Cardiac fibroblast (primary cell): ENCODE measurements at regions not wholly inside any gene's neighbourhood (a gene's known extent, or its start where the extent isn't known, plus 50 kb on each side); places are given as distances from the start of the nearest gene placed in this dataset.

ENCODE experiments used
- DNase-seq, 2 donors: peaks; one replicate each; pipeline versions ENCODE4 v3.0.0 to v3.0.0-alpha.2; 2010; ENCODE audit warnings: low read depth in 2 of 2
- H3K4me3 ChIP-seq, 2 donors: replicated peaks in 1 of 2; 1 replicate in 1 of 2; 2 replicates in 1 of 2; pipeline ENCODE4 v1.5.1; 2011; ENCODE audit warnings: low read depth in 2 of 2, low read length in 2 of 2, mild to moderate bottlenecking in 2 of 2, moderate library complexity in 1 of 2
- TF ChIP-seq, protein P1 (sequence below): IDR thresholded peaks from one replicate; pipeline ENCODE4 v1.5.1; 2011; ENCODE audit warnings: low read depth, mild to moderate bottlenecking, low read length, inconsistent platforms

DNA sequence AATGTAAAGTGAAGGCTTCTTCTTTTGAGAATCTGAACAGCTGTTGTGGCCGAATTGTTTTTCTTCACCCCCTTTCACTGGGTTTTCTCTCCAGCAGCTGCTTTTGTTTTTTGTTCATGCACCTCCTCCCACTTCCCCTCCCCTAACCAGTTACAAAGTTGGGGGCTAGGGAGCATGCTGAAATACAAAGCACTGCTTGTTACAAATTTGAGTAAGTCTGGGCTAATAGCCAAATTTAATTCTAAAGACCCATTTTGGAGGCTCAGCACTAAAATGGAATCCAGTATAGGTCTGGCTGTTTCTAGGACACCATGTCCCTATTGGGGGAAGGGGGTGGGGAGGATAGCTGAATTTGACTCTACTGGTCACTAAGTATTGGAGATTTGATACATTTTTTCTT, 89.2 kb upstream of the GPM6B start:
- H3K4me3 ChIP-seq, result no peak overlapping the region
- DNase-seq, result peak in 1 of 2 donors; percentile 21
- TF ChIP-seq, protein P1, sequence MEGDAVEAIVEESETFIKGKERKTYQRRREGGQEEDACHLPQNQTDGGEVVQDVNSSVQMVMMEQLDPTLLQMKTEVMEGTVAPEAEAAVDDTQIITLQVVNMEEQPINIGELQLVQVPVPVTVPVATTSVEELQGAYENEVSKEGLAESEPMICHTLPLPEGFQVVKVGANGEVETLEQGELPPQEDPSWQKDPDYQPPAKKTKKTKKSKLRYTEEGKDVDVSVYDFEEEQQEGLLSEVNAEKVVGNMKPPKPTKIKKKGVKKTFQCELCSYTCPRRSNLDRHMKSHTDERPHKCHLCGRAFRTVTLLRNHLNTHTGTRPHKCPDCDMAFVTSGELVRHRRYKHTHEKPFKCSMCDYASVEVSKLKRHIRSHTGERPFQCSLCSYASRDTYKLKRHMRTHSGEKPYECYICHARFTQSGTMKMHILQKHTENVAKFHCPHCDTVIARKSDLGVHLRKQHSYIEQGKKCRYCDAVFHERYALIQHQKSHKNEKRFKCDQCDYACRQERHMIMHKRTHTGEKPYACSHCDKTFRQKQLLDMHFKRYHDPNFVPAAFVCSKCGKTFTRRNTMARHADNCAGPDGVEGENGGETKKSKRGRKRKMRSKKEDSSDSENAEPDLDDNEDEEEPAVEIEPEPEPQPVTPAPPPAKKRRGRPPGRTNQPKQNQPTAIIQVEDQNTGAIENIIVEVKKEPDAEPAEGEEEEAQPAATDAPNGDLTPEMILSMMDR, result no peak

DNA sequence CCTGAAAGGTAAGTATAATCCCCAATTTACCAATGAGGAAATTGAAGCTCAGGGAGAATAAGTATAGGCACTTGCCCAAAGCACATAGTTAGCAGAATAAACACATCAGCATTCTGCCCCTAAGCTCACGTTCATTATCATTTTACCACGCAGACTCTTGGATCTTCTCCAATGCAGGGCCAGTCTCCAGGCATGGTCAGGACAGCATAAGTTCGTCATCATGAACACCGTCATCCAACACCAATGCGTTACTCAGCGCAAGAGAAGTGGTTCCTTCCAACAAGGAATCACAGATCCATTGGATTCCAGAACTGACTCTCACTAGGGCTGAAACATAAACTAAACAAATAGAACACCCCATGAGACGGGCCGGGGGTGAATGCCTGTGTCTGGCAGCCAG, 86.5 kb upstream of the GPM6B start:
- TF ChIP-seq, protein P1, result no peak
- no peak overlapping the region for H3K4me3 ChIP-seq
- DNase-seq, result peak; percentile 55 to 78

DNA sequence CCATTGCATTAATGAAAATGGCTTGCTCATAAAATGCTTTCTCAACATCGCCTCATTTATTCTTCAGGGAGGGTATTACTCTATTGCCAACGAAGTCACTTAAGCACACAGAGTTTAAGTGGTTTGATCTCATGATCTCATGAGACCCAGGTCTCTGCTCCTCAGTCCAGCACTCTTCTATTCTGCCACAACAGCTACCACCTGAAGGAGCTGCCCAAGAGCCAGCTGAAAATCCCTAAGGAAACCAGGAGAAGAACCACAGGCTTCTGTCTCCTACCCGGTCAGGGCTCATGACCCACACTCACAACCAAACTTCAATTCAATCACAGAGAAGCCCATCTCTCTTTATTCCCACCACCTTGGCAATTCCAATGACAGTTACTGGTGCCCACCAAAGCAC, 85.5 kb upstream of the GPM6B start:
- TF ChIP-seq, protein P1, result no peak
- DNase-seq, result no peak
- no peak overlapping the region for H3K4me3 ChIP-seq

DNA sequence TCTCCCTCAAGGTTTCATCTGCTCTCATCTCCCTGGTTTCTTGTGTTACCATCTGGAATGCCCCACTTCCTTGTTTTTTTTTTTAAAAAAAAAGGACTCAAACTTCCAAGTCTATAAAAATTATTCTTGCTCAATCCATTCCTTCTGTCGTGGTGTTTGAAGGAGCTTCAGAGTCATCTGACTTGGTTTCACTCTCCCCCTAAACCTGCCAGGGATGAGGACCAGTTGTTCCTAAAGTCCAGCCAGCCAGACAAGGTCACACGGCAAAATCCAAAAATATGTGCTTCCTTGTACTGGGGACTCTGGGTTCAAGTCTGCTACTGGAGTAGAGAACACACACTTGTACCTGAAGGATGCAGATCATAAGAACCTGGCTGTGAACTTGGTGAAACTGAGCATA, 84.5 kb upstream of the GPM6B start:
- H3K4me3 ChIP-seq, result no peak overlapping the region
- DNase-seq, result peak in 1 of 2 donors; percentile 2
- TF ChIP-seq, protein P1, result no peak

DNA sequence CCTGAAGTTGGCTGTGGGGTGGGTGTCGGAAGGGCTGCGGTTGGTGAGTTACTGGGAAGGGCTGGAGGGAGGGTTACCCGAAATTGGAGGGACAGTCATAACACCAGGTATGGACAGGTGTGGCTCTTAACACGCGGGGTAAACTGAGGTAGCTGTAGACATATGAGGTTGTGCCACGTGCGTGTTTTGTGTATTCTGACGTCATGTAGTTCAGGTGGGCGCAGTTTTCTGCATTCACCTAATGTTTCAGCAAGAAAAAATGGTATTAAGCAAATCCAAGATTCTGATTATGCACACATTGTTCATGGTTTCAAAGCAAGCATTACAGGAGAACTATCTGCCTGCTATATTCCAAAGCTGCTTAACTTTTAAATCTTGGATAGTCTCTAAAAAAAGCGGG, 83.5 kb upstream of the GPM6B start:
- no peak for DNase-seq
- no peak overlapping the region for H3K4me3 ChIP-seq
- TF ChIP-seq, protein P1, result no peak

DNA sequence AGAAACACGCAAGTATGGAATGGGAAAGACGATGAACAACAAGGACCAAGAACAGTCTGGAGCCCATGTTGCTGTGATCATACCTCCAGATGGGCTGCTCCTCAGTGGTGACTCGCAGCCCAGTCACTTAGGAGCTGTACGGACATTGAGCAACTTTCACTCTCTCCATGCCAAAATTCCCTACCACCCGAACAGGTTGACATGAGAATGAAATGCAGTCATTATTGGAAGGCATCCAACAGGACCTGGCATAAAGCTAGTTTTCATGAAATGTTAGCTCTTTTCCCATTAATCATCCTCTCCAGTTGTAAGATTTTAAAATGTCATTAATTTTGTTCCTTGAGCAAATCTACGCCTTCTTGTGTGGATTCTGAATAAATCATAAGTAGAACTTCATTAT, 82.7 kb upstream of the GPM6B start:
- TF ChIP-seq, protein P1, result no peak
- no peak overlapping the region for H3K4me3 ChIP-seq
- peak; percentile 92 to 98 for DNase-seq

DNA sequence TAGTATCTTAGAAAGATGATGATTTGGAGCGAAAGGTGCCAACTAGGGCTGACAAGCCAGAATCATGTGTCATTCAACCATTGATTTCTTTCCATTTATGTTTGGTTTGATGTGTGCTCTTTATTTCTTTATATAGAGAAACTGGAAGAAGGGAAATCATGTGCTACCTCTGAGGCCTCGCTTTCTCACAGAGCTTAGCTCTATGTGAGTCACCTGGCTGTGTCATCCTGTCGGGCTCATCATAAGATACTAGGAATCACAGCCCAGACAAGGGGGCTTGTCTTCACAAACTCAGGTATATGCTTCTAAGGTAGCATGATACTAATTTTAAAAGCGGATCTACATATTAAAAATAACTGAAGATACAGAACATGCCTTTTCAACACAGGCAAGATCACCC, 81.7 kb upstream of the GPM6B start:
- H3K4me3 ChIP-seq, result no peak overlapping the region
- TF ChIP-seq, protein P1, result no peak
- DNase-seq, result peak in 1 of 2 donors; percentile 73
